ENCODE measurements at regions not wholly inside any gene's neighbourhood (a gene's known extent, or its start where the extent isn't known, plus 50 kb on each side); places are given as distances from the start of the nearest gene placed in this dataset.

GRCh38 chr12:20128928-20129327 lies 239.4 kb upstream of the PDE3A start:
- H3K27ac Mint-ChIP-seq, result no peak overlapping the region
- Histone ChIP-seq H3K4me3 (ENCODE audit: low read length) (no peak overlapping the region), H3K27me3 (ENCODE audit: insufficient read depth, low read length, poor library complexity, severe bottlenecking) (no peaks in the 10 kb centered on the region), H3K36me3 (ENCODE audit: insufficient read depth, low read length) (no peaks in the 10 kb centered on the region), H3K9me3 (ENCODE audit: low read length) (no peaks in the 10 kb centered on the region), H3K27ac (ENCODE audit: low read depth, low read length) (no peak overlapping the region), H3K4me1 (ENCODE audit: insufficient read depth, low read length) (no peaks in the 10 kb centered on the region)
- no peak for DNase-seq
- no peak overlapping the region for H3K4me3 Mint-ChIP-seq
- CTCF ChIA-PET, result no interaction called here
- H3K4me1 Mint-ChIP-seq, result no peaks in the 10 kb centered on the region
- H3K27me3 Mint-ChIP-seq, result no peaks in the 10 kb centered on the region
- POLR2A ChIA-PET, result no interaction called here
- no peaks in the 10 kb centered on the region for H3K9me3 Mint-ChIP-seq
- peaks cover 0 to 2% (median 0%) of the 10 kb centered on the region in 3 donors for H3K36me3 Mint-ChIP-seq

- Mint-ChIP-seq H3K27ac (no peak overlapping the region), H3K4me3 (no peak overlapping the region), H3K4me1 (no peaks in the 10 kb centered on the region), H3K27me3 (no peaks in the 10 kb centered on the region), H3K9me3 (peaks cover 0 to 2% (median 0%) of the 10 kb centered on the region in 5 donors), H3K36me3 (peaks cover 0 to 2% (median 0%) of the 10 kb centered on the region in 3 donors)
- CTCF ChIA-PET, result no interaction called here
- no peak for DNase-seq
- H3K27ac ChIP-seq (ENCODE audit: low read depth, low read length), result no peak overlapping the region
- no peaks in the 10 kb centered on the region for H3K9me3 ChIP-seq (ENCODE audit: low read length)
- no peaks in the 10 kb centered on the region for H3K27me3 ChIP-seq (ENCODE audit: insufficient read depth, low read length, poor library complexity, severe bottlenecking)
- H3K36me3 ChIP-seq (ENCODE audit: insufficient read depth, low read length), result no peaks in the 10 kb centered on the region
- H3K4me3 ChIP-seq (ENCODE audit: low read length), result no peak overlapping the region
- POLR2A ChIA-PET, result no interaction called here
- no peaks in the 10 kb centered on the region for H3K4me1 ChIP-seq (ENCODE audit: insufficient read depth, low read length)
These were observed 235.5 kb upstream of the PDE3A start for GRCh38 chr12:20132818-20133217.

GRCh38 chr12:20134652-20135051 lies 233.7 kb upstream of the PDE3A start:
- H3K4me3 ChIP-seq (ENCODE audit: low read length), result no peak overlapping the region
- Mint-ChIP-seq H3K9me3 (peaks cover 0 to 2% (median 0%) of the 10 kb centered on the region in 5 donors), H3K27ac (no peak overlapping the region), H3K4me1 (no peaks in the 10 kb centered on the region), H3K36me3 (no peaks in the 10 kb centered on the region), H3K27me3 (no peaks in the 10 kb centered on the region), H3K4me3 (no peak overlapping the region)
- no peaks in the 10 kb centered on the region for H3K36me3 ChIP-seq (ENCODE audit: insufficient read depth, low read length)
- no peaks in the 10 kb centered on the region for H3K9me3 ChIP-seq (ENCODE audit: low read length)
- CTCF ChIA-PET, result no interaction called here
- DNase-seq, result no peak
- no peaks in the 10 kb centered on the region for H3K27me3 ChIP-seq (ENCODE audit: insufficient read depth, low read length, poor library complexity, severe bottlenecking)
- H3K4me1 ChIP-seq (ENCODE audit: insufficient read depth, low read length), result no peaks in the 10 kb centered on the region
- POLR2A ChIA-PET, result no interaction called here
- H3K27ac ChIP-seq (ENCODE audit: low read depth, low read length), result no peak overlapping the region

GRCh38 chr12:20140751-20141150 lies 227.6 kb upstream of the PDE3A start:
- H3K27me3 ChIP-seq (ENCODE audit: insufficient read depth, low read length, poor library complexity, severe bottlenecking), result no peaks in the 10 kb centered on the region
- Mint-ChIP-seq H3K36me3 (no peaks in the 10 kb centered on the region), H3K9me3 (peaks cover 0 to 2% (median 0%) of the 10 kb centered on the region in 5 donors), H3K4me3 (no peak overlapping the region), H3K4me1 (no peaks in the 10 kb centered on the region), H3K27me3 (no peaks in the 10 kb centered on the region), H3K27ac (no peak overlapping the region)
- ChIA-PET POLR2A (no interaction called here), CTCF (no interaction called here)
- H3K36me3 ChIP-seq (ENCODE audit: insufficient read depth, low read length), result no peaks in the 10 kb centered on the region
- no peak for DNase-seq
- no peak overlapping the region for H3K4me3 ChIP-seq (ENCODE audit: low read length)
- H3K4me1 ChIP-seq (ENCODE audit: insufficient read depth, low read length), result no peaks in the 10 kb centered on the region
- no peak overlapping the region for H3K27ac ChIP-seq (ENCODE audit: low read depth, low read length)
- no peaks in the 10 kb centered on the region for H3K9me3 ChIP-seq (ENCODE audit: low read length)

GRCh38 chr12:20142316-20142715 lies 226.0 kb upstream of the PDE3A start:
- CTCF ChIA-PET, result no interaction called here
- H3K27ac Mint-ChIP-seq, result no peak overlapping the region
- Histone ChIP-seq H3K4me1 (ENCODE audit: insufficient read depth, low read length) (no peaks in the 10 kb centered on the region), H3K27me3 (ENCODE audit: insufficient read depth, low read length, poor library complexity, severe bottlenecking) (no peaks in the 10 kb centered on the region), H3K27ac (ENCODE audit: low read depth, low read length) (no peak overlapping the region), H3K9me3 (ENCODE audit: low read length) (no peaks in the 10 kb centered on the region), H3K36me3 (ENCODE audit: insufficient read depth, low read length) (no peaks in the 10 kb centered on the region), H3K4me3 (ENCODE audit: low read length) (no peak overlapping the region)
- DNase-seq, result no peak
- no peak overlapping the region for H3K4me3 Mint-ChIP-seq
- POLR2A ChIA-PET, result no interaction called here
- no peaks in the 10 kb centered on the region for H3K4me1 Mint-ChIP-seq
- H3K27me3 Mint-ChIP-seq, result no peaks in the 10 kb centered on the region
- H3K36me3 Mint-ChIP-seq, result no peaks in the 10 kb centered on the region
- no peaks in the 10 kb centered on the region for H3K9me3 Mint-ChIP-seq

- Mint-ChIP-seq H3K36me3 (no peaks in the 10 kb centered on the region), H3K4me3 (no peak overlapping the region), H3K4me1 (no peaks in the 10 kb centered on the region), H3K27ac (no peak overlapping the region), H3K9me3 (no peaks in the 10 kb centered on the region), H3K27me3 (no peaks in the 10 kb centered on the region)
- no peaks in the 10 kb centered on the region for H3K9me3 ChIP-seq (ENCODE audit: low read length)
- H3K27ac ChIP-seq (ENCODE audit: low read depth, low read length), result no peak overlapping the region
- no peaks in the 10 kb centered on the region for H3K4me1 ChIP-seq (ENCODE audit: insufficient read depth, low read length)
- H3K27me3 ChIP-seq (ENCODE audit: insufficient read depth, low read length, poor library complexity, severe bottlenecking), result no peaks in the 10 kb centered on the region
- no peaks in the 10 kb centered on the region for H3K36me3 ChIP-seq (ENCODE audit: insufficient read depth, low read length)
- H3K4me3 ChIP-seq (ENCODE audit: low read length), result no peak overlapping the region
- POLR2A ChIA-PET, result no interaction called here
- CTCF ChIA-PET, result no interaction called here
- DNase-seq, result no peak
These were observed 225.4 kb upstream of the PDE3A start for GRCh38 chr12:20142956-20143355.

GRCh38 chr12:20144341-20144740 lies 224.0 kb upstream of the PDE3A start:
- Histone ChIP-seq H3K9me3 (ENCODE audit: low read length) (no peaks in the 10 kb centered on the region), H3K27ac (ENCODE audit: low read depth, low read length) (no peak overlapping the region), H3K4me3 (ENCODE audit: low read length) (no peak overlapping the region), H3K4me1 (ENCODE audit: insufficient read depth, low read length) (no peaks in the 10 kb centered on the region), H3K36me3 (ENCODE audit: insufficient read depth, low read length) (no peaks in the 10 kb centered on the region), H3K27me3 (ENCODE audit: insufficient read depth, low read length, poor library complexity, severe bottlenecking) (no peaks in the 10 kb centered on the region)
- Mint-ChIP-seq H3K27me3 (no peaks in the 10 kb centered on the region), H3K36me3 (no peaks in the 10 kb centered on the region), H3K4me1 (no peaks in the 10 kb centered on the region), H3K27ac (no peak overlapping the region), H3K4me3 (no peak overlapping the region), H3K9me3 (no peaks in the 10 kb centered on the region)
- DNase-seq, result no peak
- CTCF ChIA-PET, result no interaction called here
- POLR2A ChIA-PET, result no interaction called here

GRCh38 chr12:20148241-20148640 lies 220.1 kb upstream of the PDE3A start:
- no peaks in the 10 kb centered on the region for H3K27me3 Mint-ChIP-seq
- Histone ChIP-seq H3K4me1 (ENCODE audit: insufficient read depth, low read length) (no peaks in the 10 kb centered on the region), H3K27ac (ENCODE audit: low read depth, low read length) (no peak overlapping the region), H3K27me3 (ENCODE audit: insufficient read depth, low read length, poor library complexity, severe bottlenecking) (no peaks in the 10 kb centered on the region), H3K4me3 (ENCODE audit: low read length) (no peak overlapping the region), H3K36me3 (ENCODE audit: insufficient read depth, low read length) (no peaks in the 10 kb centered on the region), H3K9me3 (ENCODE audit: low read length) (no peaks in the 10 kb centered on the region)
- no peaks in the 10 kb centered on the region for H3K4me1 Mint-ChIP-seq
- ChIA-PET POLR2A (no interaction called here), CTCF (no interaction called here)
- H3K4me3 Mint-ChIP-seq, result no peak overlapping the region
- no peaks in the 10 kb centered on the region for H3K36me3 Mint-ChIP-seq
- DNase-seq, result no peak
- H3K9me3 Mint-ChIP-seq, result no peaks in the 10 kb centered on the region
- H3K27ac Mint-ChIP-seq, result no peak overlapping the region

- no peaks in the 10 kb centered on the region for H3K9me3 Mint-ChIP-seq
- no peak overlapping the region for H3K4me3 Mint-ChIP-seq
- H3K27me3 Mint-ChIP-seq, result no peaks in the 10 kb centered on the region
- no peak overlapping the region for H3K27ac ChIP-seq (ENCODE audit: low read depth, low read length)
- no peaks in the 10 kb centered on the region for H3K36me3 ChIP-seq (ENCODE audit: insufficient read depth, low read length)
- POLR2A ChIA-PET, result no interaction called here
- CTCF ChIA-PET, result no interaction called here
- no peak overlapping the region for H3K4me3 ChIP-seq (ENCODE audit: low read length)
- H3K9me3 ChIP-seq (ENCODE audit: low read length), result no peaks in the 10 kb centered on the region
- DNase-seq, result no peak
- no peaks in the 10 kb centered on the region for H3K27me3 ChIP-seq (ENCODE audit: insufficient read depth, low read length, poor library complexity, severe bottlenecking)
- no peaks in the 10 kb centered on the region for H3K4me1 Mint-ChIP-seq
- H3K27ac Mint-ChIP-seq, result no peak overlapping the region
- no peaks in the 10 kb centered on the region for H3K4me1 ChIP-seq (ENCODE audit: insufficient read depth, low read length)
- no peaks in the 10 kb centered on the region for H3K36me3 Mint-ChIP-seq
These were observed 217.4 kb upstream of the PDE3A start for GRCh38 chr12:20150835-20151422.
